Loucy (cell line): ENCODE measurements at regions not wholly inside any gene's neighbourhood (a gene's known extent, or its start where the extent isn't known, plus 50 kb on each side); places are given as distances from the start of the nearest gene placed in this dataset.

Source experiments
- EZH2phosphoT487 ChIP-seq: fragments of 200-600 bp; IDR thresholded peaks from 2 replicates; pipeline ENCODE4 v1.6.1; 2018; ENCODE audit warnings: antibody characterized with exemption, mild to moderate bottlenecking, moderate library complexity, borderline replicate concordance
- TF ChIP-seq, protein P1 (sequence below): fragments of 200-600 bp; sonication (generic); conservative IDR thresholded peaks from 2 replicates; pipeline ENCODE4 v1.5.1; 2014; ENCODE audit warnings: mild to moderate bottlenecking, antibody characterized with exemption, low read length

GRCh38 chr15:38076786-38077185 is 142.3 kb downstream of the TMCO5A start:
- TF ChIP-seq, protein P1, sequence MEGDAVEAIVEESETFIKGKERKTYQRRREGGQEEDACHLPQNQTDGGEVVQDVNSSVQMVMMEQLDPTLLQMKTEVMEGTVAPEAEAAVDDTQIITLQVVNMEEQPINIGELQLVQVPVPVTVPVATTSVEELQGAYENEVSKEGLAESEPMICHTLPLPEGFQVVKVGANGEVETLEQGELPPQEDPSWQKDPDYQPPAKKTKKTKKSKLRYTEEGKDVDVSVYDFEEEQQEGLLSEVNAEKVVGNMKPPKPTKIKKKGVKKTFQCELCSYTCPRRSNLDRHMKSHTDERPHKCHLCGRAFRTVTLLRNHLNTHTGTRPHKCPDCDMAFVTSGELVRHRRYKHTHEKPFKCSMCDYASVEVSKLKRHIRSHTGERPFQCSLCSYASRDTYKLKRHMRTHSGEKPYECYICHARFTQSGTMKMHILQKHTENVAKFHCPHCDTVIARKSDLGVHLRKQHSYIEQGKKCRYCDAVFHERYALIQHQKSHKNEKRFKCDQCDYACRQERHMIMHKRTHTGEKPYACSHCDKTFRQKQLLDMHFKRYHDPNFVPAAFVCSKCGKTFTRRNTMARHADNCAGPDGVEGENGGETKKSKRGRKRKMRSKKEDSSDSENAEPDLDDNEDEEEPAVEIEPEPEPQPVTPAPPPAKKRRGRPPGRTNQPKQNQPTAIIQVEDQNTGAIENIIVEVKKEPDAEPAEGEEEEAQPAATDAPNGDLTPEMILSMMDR, result no peak
- no peak for TF ChIP-seq EZH2phosphoT487
